H9 (cell line): ENCODE measurements at regions not wholly inside any gene's neighbourhood (a gene's known extent, or its start where the extent isn't known, plus 50 kb on each side); places are given as distances from the start of the nearest gene placed in this dataset.

Experiments
- DNase-seq: peaks from one replicate; pipeline ENCODE4 v3.0.0-alpha.2; 2017
- H2AFZ ChIP-seq: one replicate; pipeline ENCODE4 v1.6.1; 2013; ENCODE audit warnings: mild to moderate bottlenecking, low read length, control low read depth, moderate library complexity
- H2AK5ac ChIP-seq: 2 replicates; pipeline ENCODE4 v1.6.1; 2013; ENCODE audit warnings: low read length, control low read depth, mixed read lengths; ENCODE audit not compliant: insufficient read length
- H2BK120ac ChIP-seq: one replicate; pipeline ENCODE4 v1.6.1; 2013; ENCODE audit warnings: low read depth, mild to moderate bottlenecking, low read length, control low read depth, inconsistent platforms; ENCODE audit not compliant: poor library complexity, severe bottlenecking
- H2BK12ac ChIP-seq: 2 replicates; pipeline ENCODE4 v1.6.1; 2013; ENCODE audit warnings: low read length, control low read depth, mixed read lengths, low read depth; ENCODE audit not compliant: insufficient read length
- H2BK15ac ChIP-seq: 2 replicates; pipeline ENCODE4 v1.6.1; 2013; ENCODE audit warnings: low read depth, low read length, control low read depth
- H2BK20ac ChIP-seq: one replicate; pipeline ENCODE4 v1.6.1; 2013; ENCODE audit warnings: low read depth, mild to moderate bottlenecking, low read length, control low read depth, inconsistent platforms; ENCODE audit not compliant: poor library complexity, severe bottlenecking
- H2BK5ac ChIP-seq: 2 replicates; pipeline ENCODE4 v1.6.1; 2013; ENCODE audit warnings: low read length, control low read depth, mixed read lengths; ENCODE audit not compliant: insufficient read length
- H3K14ac ChIP-seq: 2 replicates; pipeline ENCODE4 v1.6.1; 2013; ENCODE audit warnings: low read length, control low read depth; ENCODE audit not compliant: insufficient read depth
- H3K18ac ChIP-seq: 2 replicates; pipeline ENCODE4 v1.6.1; 2013; ENCODE audit warnings: low read depth, mild to moderate bottlenecking, mixed read lengths, low read length, control low read depth; ENCODE audit not compliant: insufficient read length
- H3K23ac ChIP-seq: 2 replicates; pipeline ENCODE4 v1.6.1; 2013; ENCODE audit warnings: low read length, control low read depth, mixed read lengths, low read depth; ENCODE audit not compliant: insufficient read length
- H3K23me2 ChIP-seq: 2 replicates; pipeline ENCODE4 v1.6.1; 2013; ENCODE audit warnings: low read depth, mild to moderate bottlenecking, mixed read lengths, low read length, control low read depth; ENCODE audit not compliant: insufficient read length, poor library complexity, severe bottlenecking
- H3K27ac ChIP-seq: 2 replicates; pipeline ENCODE4 v1.5.1; 2013; ENCODE audit warnings: low read length, control low read depth, mixed read lengths, low read depth; ENCODE audit not compliant: insufficient read length
- H3K27me3 ChIP-seq: 2 replicates; pipeline ENCODE4 v1.6.1; 2013; ENCODE audit warnings: low read length, control low read depth, inconsistent platforms; ENCODE audit not compliant: insufficient read depth
- H3K4ac ChIP-seq: 2 replicates; pipeline ENCODE4 v1.6.1; 2013; ENCODE audit warnings: low read depth, mild to moderate bottlenecking, control low read depth, inconsistent platforms, low read length, moderate library complexity
- H3K4me1 ChIP-seq: 2 replicates; pipeline ENCODE4 v1.6.1; 2013; ENCODE audit warnings: low read length, control low read depth, inconsistent platforms; ENCODE audit not compliant: insufficient read depth
- H3K4me2 ChIP-seq: 2 replicates; pipeline ENCODE4 v1.6.1; 2013; ENCODE audit warnings: low read length, control low read depth, mixed read lengths; ENCODE audit not compliant: insufficient read length, insufficient read depth
- H3K56ac ChIP-seq: 2 replicates; pipeline ENCODE4 v1.6.1; 2013; ENCODE audit warnings: low read depth, mild to moderate bottlenecking, mixed read lengths, low read length, control low read depth; ENCODE audit not compliant: insufficient read length
- H3K79me1 ChIP-seq: 2 replicates; pipeline ENCODE4 v1.6.1; 2013; ENCODE audit warnings: low read depth, mild to moderate bottlenecking, moderate library complexity, low read length, control low read depth, inconsistent platforms; ENCODE audit not compliant: insufficient read depth, poor library complexity, severe bottlenecking
- H3K79me2 ChIP-seq: 2 replicates; pipeline ENCODE4 v1.6.1; 2013; ENCODE audit warnings: low read length, control low read depth, inconsistent platforms; ENCODE audit not compliant: insufficient read depth
- H3K9ac ChIP-seq: 2 replicates; pipeline ENCODE4 v1.6.1; 2013; ENCODE audit warnings: low read length, control low read depth, mixed read lengths; ENCODE audit not compliant: insufficient read length; ENCODE audit errors: extremely low read depth
- H3K9me3 ChIP-seq: one replicate; pipeline ENCODE4 v1.6.1; 2013; ENCODE audit warnings: low read depth, low read length, inconsistent platforms; ENCODE audit not compliant: control insufficient read depth
- H3T11ph ChIP-seq: one replicate; pipeline ENCODE4 v1.6.1; 2013; ENCODE audit warnings: mild to moderate bottlenecking, low read length, control low read depth, inconsistent platforms
- H4K20me1 ChIP-seq: one replicate; pipeline ENCODE4 v1.6.1; 2013; ENCODE audit not compliant: control insufficient read depth, insufficient read length, insufficient read depth
- H4K5ac ChIP-seq: 2 replicates; pipeline ENCODE4 v1.6.1; 2013; ENCODE audit warnings: low read depth, mild to moderate bottlenecking, mixed read lengths, low read length, control low read depth; ENCODE audit not compliant: insufficient read length
- H4K8ac ChIP-seq: replicated peaks from 2 replicates; pipeline ENCODE4 v1.6.1; 2013; ENCODE audit warnings: low read length, control low read depth, mixed read lengths, low read depth; ENCODE audit not compliant: insufficient read length
- H4K91ac ChIP-seq: 2 replicates; pipeline ENCODE4 v1.6.1; 2013; ENCODE audit warnings: low read depth, mild to moderate bottlenecking, moderate library complexity, mixed read lengths, low read length, control low read depth; ENCODE audit not compliant: insufficient read length
- H3K27ac Mint-ChIP-seq, 3 experiments: 2 replicates in 2 of 3; 3 replicates in 1 of 3; pipeline ENCODE4 v1.8.0; 2020 to 2021; ENCODE audit warnings: mixed read lengths in 3 of 3, mild to moderate bottlenecking in 1 of 3, moderate library complexity in 1 of 3
- H3K27me3 Mint-ChIP-seq: 2 replicates; pipeline ENCODE4 v1.8.0; 2021; ENCODE audit warnings: low read depth, mild to moderate bottlenecking, moderate library complexity, mixed read lengths
- H3K36me3 Mint-ChIP-seq, 3 experiments: 2 replicates in 2 of 3; 3 replicates in 1 of 3; pipeline ENCODE4 v1.8.0; 2020 to 2021; ENCODE audit warnings: low read depth in 3 of 3, mixed read lengths in 3 of 3; ENCODE audit not compliant: insufficient read depth in 1 of 3
- H3K4me1 Mint-ChIP-seq, 2 experiments: 2 replicates each; pipeline ENCODE4 v1.8.0; 2020; ENCODE audit warnings: mixed read lengths in 2 of 2
- H3K4me3 Mint-ChIP-seq, 2 experiments: 2 replicates in 1 of 2; 3 replicates in 1 of 2; pipeline ENCODE4 v1.8.0; 2020 to 2021; ENCODE audit warnings: mild to moderate bottlenecking in 2 of 2, mixed read lengths in 2 of 2, moderate library complexity in 1 of 2
- H3K9me3 Mint-ChIP-seq, 2 experiments: 2 replicates in 1 of 2; 3 replicates in 1 of 2; pipeline ENCODE4 v1.8.0; 2020; ENCODE audit warnings: mild to moderate bottlenecking in 2 of 2, mixed read lengths in 2 of 2, moderate library complexity in 1 of 2
- WGBS: extraction: QIAGEN DNeasy Blood & Tissue Kit; methylation state at CpG from one replicate; pipeline ENCODE4 v1.1.7; 2013; ENCODE audit warnings: missing lambda C conversion rate, low lambda C conversion rate, mixed read lengths; ENCODE audit not compliant: insufficient read length; ENCODE audit errors: extremely low coverage; 5-methylcytosine and 5-hydroxymethylcytosine counted together
- TF ChIP-seq, protein P1 (sequence below): fragments of 200-600 bp; sonication (generic); conservative IDR thresholded peaks from 3 replicates; pipeline ENCODE4 v1.8.0; 2021; ENCODE audit warnings: antibody characterized with exemption, mild to moderate bottlenecking

DNA sequence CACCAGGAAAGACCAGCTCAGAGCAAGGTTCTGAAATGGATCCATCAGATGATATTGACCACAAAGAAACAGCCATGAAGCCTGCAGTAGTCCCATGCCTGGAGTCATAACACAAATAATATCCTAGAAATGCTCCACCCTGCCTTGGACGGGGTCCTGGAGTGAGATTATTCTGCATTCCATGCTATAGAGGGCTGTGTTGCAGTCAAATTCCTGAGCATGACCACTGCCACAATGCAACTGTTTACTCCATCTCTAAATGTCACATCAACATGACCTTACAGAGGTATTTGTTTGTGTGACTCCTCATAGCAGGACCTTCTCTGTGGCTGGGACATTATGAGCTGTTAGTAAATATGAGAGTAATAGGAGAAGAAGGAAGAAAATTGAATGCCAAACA lies 257.5 kb upstream of the TCF21 start:
- no peaks in the 10 kb centered on the region for H3K27me3 Mint-ChIP-seq
- Histone ChIP-seq H2AK5ac (no peak overlapping the region), H2BK12ac (no peak overlapping the region), H3K4ac (no peak overlapping the region), H4K91ac (no peak overlapping the region), H3K23me2 (no peaks in the 10 kb centered on the region), H3K79me1 (no peaks in the 10 kb centered on the region), H2AFZ (no peak overlapping the region), H3K18ac (no peak overlapping the region), H3K23ac (no peak overlapping the region), H4K8ac (no peak overlapping the region), H2BK5ac (no peak overlapping the region), H3K27me3 (no peaks in the 10 kb centered on the region), H2BK20ac (no peak overlapping the region), H4K20me1 (no peaks in the 10 kb centered on the region), H3K79me2 (no peaks in the 10 kb centered on the region), H3K56ac (no peak overlapping the region), H2BK15ac (no peak overlapping the region), H3K27ac (no peak overlapping the region), H3K9ac (no peak overlapping the region), H3K4me1 (no peaks in the 10 kb centered on the region), H3T11ph (no peak overlapping the region), H3K4me2 (no peak overlapping the region), H2BK120ac (no peak overlapping the region), H4K5ac (no peak overlapping the region), H3K14ac (no peak overlapping the region), H3K9me3 (no peaks in the 10 kb centered on the region)
- H3K4me3 Mint-ChIP-seq, result no peak overlapping the region
- no CpG with 5 or more reads among the region's 1 CpG for WGBS
- H3K36me3 Mint-ChIP-seq, result no peaks in the 10 kb centered on the region
- TF ChIP-seq, protein P1, sequence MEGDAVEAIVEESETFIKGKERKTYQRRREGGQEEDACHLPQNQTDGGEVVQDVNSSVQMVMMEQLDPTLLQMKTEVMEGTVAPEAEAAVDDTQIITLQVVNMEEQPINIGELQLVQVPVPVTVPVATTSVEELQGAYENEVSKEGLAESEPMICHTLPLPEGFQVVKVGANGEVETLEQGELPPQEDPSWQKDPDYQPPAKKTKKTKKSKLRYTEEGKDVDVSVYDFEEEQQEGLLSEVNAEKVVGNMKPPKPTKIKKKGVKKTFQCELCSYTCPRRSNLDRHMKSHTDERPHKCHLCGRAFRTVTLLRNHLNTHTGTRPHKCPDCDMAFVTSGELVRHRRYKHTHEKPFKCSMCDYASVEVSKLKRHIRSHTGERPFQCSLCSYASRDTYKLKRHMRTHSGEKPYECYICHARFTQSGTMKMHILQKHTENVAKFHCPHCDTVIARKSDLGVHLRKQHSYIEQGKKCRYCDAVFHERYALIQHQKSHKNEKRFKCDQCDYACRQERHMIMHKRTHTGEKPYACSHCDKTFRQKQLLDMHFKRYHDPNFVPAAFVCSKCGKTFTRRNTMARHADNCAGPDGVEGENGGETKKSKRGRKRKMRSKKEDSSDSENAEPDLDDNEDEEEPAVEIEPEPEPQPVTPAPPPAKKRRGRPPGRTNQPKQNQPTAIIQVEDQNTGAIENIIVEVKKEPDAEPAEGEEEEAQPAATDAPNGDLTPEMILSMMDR, result no peak
- no peak for DNase-seq
- no peaks in the 10 kb centered on the region for H3K9me3 Mint-ChIP-seq
- H3K4me1 Mint-ChIP-seq, result no peaks in the 10 kb centered on the region
- H3K27ac Mint-ChIP-seq, result no peak overlapping the region
